ENCODE measurements at regions not wholly inside any gene's neighbourhood (a gene's known extent, or its start where the extent isn't known, plus 50 kb on each side); places are given as distances from the start of the nearest gene placed in this dataset.
A peak's percentile ranks its signal among the peaks of the same experiment; 100 is the strongest.

DNA sequence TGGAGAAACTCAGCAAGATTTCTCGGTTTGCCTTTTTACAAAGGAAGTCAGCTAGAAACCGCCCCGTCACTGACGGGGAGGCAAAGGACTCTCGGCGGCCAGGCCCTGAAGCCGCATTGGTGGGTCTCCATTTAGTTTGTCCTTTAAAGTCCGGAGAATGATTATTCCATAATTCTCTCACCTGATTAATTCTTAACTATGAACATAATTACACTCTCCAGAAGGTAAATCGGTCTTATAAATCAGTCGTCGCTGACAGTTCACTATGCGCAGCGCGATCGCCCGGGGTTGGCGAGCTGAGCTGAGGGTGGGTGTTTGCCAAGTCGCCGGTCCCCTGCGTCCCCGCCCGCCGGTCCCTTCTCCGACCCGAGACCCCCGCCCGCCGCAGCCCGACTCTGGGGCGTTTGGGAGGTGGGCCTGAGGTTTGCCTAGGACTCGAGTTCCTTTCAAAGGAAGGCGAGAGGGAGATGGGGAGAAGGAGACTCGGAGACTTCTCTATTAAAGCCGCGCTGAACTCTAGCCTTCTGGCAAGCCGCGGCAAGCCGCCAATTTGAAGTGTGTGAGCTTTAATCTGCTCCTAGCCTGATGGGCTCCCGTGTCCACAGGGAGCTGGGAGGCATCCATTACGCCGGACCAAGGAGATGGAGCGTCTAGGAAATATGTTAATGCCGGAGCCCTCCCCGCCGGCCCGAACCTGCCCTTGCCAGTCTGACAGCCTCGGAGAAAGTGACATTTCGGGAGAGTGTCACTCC, 392.9 kb downstream of the NOVA1 start:
- peak; percentile 5 for DNase-seq (ENCODE audit: low read depth)

DNA sequence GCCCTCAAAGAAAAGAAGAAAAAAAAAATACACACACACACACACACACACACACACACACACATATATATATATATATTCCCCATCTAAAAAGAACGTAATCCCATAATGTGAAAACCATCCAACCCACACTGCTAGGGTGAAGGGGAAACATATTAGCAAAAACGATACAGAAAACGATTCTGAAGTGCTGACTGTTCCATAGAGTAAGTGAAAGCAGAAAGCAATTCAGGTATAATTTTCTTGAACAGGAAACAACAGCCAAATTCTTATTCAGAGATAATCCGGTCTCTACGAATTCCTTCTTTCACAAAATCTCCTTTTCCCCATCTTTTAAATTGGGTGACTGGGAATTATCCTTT, 393.5 kb downstream of the NOVA1 start:
- no peak for DNase-seq (ENCODE audit: low read depth)

DNA sequence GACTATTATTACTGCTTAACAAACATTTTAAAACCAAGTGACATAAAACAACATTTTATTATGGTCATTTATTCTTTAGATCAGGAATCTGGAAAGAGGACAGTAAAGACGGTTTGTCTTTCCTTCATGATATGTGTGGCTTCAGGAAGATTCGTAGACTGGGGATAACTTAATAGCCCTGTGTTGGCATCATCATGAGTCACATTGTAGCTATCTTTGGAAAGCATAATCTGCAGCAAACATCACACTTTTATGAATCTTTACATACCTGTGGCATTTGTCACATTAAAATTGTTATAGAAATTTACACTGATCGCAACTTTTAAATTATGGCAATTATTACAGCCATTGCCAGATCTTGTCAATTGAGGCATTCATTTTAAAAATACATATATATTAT, 397.1 kb downstream of the NOVA1 start:
- DNase-seq (ENCODE audit: low read depth) = no peak

DNA sequence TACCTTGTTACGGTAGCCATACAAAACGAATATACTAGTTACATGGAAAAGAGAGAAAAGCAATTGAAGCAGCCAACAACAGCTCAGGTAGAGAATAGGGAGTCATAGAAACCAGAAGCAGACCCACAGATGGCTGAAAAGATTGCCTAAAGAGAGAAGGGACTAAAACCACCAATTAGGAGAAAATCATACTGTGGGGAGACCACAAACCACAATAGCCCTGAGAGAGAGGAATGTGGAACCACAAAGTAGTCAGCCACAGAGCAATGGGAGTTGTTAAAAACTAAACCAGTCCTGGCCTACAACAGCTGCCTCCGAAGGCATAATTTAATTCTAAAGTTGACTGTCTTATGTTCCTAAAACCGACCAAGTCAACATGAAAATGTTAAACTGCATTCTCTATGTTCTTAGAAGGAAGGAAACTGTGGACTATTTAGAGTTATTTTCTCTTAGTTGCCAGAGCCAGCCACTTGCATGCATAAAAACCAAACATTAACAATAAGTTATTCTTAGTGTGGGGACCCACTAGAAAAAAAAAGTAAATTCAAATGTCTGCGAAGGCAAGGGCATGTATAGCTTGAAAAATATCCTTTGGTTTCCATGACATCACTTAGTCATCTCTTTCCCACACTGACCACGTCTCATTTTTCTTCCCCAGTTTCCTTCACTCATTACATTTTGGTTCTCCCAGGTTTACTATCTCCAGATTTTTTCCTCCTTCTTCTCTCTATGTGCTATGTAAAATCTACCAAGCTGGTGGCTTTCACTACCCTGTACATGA, 398.1 kb downstream of the NOVA1 start:
- peak; percentile 84 for DNase-seq (ENCODE audit: low read depth)

DNA sequence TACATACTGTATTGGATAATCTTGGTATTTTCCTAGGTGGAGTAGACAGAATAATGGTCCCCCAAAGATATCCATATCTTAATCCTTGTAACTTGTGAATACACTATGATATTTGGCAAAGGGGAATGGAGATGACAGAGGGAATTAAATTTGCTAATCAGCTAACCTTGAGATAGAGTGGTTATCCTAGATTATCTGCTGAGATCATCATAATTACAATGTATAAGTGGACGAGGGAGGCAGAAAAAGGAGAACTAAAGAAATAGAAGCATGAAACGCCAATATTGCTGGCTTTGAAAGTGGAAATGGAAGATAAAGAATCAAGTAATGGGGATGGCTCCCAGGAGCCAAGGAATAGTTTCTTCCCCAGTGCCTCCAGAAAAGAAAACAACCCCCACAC, 398.7 kb downstream of the NOVA1 start:
- no peak for DNase-seq (ENCODE audit: low read depth)

DNA sequence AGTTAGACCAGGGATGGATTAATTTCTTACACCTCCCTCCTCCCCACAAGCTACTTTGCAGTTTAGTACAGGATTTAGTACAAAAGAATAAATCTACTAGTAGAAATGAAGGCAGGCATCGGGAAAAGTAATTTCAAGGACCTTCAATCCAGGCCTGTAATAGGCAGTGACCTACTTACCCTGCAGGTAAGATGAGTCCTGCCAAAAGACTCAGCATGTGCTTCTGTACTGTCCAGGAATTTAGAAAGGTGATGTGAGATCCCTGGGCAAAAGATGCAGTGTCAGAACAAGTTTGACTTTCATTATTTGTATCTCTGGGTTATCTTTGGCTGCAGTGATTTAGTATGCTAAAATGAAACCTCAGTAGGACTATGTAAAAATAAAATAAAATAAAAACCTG, 403.0 kb downstream of the NOVA1 start:
- no peak for DNase-seq (ENCODE audit: low read depth)

DNA sequence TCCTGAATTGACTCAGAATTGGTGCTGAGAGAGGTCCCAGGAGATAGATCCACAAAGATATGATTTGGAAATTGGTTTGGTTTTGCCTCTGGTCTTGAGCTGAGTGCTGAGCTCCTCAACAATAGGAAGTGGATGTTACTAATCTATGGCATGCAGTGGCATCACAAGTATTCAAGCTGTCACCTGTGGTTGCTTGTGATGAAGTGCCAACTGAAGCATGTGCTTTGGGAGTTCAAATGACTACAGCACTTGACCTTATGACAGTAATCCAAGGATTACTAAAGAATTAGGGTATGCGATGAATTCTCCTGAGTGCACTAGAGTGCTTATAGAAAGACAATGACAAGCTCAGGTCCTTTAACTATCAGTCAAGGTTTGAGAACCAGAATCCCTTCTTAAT, 406.2 kb downstream of the NOVA1 start:
- DNase-seq (ENCODE audit: low read depth) = no peak

DNA sequence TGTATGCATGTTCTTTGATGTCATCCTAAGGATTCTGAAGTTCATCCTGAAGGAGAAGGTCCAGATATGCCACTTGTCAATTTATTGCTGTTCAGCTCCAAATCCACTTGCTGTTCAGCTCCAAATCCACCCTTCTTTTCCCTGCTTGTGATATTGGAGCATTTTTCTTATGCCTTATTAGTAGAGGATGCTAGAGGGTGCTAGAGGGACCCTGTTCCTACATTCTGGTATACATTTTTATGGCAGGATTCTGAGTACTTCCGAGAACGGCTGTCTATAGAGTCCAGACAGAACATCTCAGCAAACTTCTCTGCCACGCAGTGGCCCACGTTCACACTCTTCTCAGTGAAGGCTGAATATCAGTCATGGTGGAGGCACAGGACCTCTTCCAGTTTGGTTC, 406.7 kb downstream of the NOVA1 start:
- DNase-seq (ENCODE audit: low read depth) = no peak

DNA sequence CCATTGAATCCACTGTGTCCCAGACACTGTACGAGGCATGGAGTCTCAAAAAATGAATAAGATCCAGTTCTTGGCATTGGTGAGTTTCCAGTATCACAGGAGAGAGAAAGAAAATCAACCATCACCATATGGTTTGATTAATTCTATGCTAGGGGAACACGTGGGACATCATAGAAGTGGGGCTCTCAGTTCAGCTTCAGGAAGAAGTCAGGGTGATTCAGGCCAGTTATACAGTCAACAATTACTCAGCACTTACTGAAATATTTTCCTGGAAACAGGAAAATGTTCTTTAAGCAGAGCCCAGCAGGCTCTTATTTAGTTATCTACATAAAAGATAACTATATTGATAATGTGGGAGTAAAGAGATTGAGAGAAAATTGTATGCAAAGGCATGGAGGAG, 407.2 kb downstream of the NOVA1 start:
- DNase-seq (ENCODE audit: low read depth) = no peak

DNA sequence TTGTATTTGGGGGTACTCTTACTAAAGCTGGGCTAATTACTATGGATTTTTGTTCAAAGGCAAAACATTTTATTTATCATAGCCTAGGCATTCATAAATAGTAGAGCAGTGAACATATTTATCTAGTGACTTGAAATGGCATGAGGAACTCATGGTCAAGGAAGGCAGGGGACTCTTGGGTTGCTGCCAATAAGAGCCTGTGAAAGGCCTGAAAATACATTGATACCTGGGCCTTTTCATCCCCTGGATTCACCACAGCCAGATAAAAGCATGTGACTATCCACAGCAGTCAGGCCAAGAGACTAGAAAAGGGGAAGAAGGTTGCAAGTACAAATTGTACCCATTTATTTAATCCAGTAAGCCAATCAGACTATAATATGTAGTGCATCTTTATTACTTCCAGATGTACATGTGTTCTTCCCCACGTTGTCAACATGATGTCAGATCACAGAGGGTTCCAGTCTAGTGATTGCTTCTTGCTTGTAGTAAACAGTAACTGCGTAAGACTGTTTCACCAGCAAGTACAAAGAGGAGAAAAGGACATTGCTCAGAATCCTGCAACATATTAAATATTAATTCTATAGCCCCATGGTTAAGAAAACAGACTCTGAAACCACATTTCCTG, 409.7 kb downstream of the NOVA1 start:
- no peak for DNase-seq (ENCODE audit: low read depth)

DNA sequence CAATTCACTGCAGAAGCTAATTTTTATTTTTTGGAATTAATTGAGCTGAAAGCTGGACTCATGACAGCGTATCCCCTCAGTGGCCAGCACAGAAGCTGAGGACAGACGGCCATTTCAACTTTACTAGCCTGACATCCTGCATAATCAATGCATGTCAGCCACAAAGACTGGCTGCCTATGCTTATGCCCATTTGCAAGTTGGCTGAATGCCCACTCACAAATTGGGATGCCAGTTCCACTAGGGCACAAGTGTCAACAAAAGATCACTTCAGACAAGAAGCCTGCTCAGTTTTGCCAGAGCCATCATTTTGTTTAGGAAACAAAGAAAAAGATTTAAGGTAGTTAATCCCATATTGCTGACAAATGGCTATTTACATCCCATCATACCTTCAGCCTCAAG, 417.6 kb downstream of the NOVA1 start:
- no peak for DNase-seq (ENCODE audit: low read depth)

DNA sequence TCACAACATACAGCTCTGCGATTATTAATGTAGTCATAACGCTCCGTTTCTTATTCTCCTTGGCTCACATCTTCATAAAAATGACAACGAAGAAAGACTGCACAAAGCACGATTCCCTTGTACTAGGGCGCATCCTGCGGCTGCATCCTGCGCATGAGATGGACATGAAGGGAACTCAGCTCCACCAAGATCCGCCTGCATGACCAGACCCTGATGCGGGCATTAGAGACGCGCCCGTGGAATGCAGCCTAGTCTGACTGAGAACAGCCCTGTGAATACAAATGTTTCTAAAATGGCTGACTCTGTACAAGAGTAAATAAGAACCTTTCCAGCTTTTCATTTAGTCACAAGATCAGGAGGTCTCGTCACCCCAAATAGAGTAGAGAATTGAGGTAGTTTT, 422.2 kb downstream of the NOVA1 start:
- DNase-seq (ENCODE audit: low read depth) = no peak

DNA sequence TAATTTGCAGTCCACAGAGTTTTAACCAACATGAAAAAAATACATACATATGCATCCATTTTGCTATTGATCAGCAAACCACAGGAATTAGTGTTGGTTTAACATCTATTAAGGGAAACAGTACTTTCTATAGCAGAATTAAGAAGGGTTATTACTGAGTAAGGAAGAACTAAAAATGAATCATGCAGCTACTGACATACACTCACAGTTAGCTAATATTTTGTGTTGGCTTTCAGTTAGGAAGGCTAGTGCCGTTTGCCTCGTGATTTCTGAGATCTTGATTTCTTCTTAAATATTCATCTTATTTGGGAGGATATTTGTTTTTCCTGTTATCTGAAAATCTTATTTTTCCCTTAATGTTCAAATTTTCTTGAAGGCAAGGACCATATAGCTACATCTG, 423.4 kb downstream of the NOVA1 start:
- DNase-seq (ENCODE audit: low read depth) = no peak

DNA sequence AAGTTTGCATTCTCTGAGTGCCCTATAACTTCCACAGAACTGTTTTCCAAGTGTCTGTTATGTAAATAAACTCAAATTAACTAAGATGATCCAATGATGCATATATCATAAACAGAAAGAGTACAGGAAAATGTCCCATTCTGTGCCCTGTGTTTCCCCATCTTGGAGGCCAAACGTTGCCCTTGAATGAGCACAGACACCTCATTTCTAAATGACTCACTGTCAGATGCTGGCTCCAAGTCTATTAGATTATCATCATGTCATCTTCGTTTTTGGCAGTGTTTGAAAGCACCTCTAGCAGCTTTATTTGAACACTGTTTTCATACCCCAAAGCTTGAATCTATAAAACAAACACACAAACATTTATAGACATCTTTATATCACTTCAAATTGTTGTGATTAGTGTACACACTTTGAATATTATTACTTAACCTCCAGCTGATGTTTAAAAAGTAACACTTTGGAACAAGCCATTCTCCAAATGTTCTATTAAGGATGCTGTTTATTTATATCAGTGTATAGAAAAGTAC, 424.2 kb downstream of the NOVA1 start:
- DNase-seq (ENCODE audit: low read depth) = no peak

DNA sequence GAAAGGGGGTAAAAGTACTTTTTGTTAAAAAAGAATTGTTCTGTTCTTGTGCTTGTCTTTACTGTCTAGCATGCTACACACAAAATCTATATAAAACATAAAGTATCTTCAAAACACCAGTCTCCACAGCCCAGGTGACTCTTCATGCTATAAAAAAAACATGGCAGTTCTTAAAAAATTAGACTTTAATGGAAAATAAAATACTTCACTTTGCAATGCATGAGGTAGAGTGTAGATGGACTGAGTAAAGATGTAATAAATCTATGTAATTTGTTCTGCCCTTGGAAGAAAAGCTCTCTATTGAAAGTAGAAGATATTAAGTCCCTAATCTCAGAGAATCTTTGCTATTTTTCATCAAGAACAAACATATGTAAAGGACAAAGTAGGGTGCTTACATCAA, 425.4 kb downstream of the NOVA1 start:
- DNase-seq (ENCODE audit: low read depth) = no peak

DNA sequence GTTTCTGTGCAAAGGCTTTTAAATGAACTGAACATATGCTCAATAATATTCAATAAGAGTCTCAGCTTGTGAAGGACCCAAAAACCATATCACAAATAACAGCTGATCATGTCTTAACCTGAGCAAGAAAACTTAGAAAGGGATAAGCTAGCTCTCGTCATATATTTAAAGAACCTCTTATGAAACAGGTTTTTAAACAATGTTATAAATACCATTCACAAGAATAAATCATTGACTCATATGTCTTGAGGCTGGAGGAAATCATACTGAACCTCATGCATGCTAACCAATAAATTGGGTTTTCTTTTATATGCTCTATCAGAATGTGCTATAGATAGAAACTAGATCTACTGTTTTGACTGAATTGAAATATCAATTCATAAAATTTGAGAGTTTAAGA, 426.9 kb downstream of the NOVA1 start:
- DNase-seq (ENCODE audit: low read depth) = no peak

DNA sequence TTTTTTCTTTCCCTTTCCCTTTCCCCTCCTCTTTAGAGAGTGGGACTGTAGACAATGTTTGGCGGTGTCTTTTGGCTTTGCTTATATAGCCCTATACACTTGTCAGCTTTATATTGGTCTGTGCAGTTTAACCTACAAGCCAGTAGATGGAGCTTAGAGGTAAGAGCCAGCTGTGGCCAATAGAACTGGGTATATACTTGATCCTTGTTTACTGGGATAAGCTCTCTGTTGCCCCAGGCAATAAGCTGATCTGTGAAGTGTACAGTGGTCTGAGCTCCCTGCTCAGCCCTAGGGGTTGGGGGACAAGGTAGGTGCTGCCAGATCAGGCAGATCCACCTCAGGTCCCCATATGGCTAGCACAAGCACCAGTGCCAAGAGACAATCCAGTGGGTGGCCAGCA, 434.1 kb downstream of the NOVA1 start:
- DNase-seq (ENCODE audit: low read depth) = no peak

DNA sequence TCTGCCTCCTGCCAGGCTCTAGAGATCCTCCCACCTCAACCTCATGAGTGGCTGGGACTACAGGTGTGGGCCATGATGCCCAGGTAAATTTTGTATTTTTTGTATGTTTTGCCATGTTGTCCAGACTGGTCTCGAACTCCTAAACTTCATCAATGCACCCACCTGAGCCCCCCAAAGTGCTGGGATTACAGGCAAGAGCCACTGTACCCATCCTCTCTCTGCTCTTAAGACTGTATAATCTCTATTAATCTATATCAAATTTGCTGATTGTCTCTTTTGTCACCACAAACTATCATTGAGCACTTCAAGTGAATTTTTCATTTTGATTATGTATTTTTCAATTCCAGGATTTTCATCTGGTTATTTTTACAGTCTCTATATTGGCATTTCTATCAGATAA, 440.3 kb downstream of the NOVA1 start:
- DNase-seq (ENCODE audit: low read depth) = no peak

DNA sequence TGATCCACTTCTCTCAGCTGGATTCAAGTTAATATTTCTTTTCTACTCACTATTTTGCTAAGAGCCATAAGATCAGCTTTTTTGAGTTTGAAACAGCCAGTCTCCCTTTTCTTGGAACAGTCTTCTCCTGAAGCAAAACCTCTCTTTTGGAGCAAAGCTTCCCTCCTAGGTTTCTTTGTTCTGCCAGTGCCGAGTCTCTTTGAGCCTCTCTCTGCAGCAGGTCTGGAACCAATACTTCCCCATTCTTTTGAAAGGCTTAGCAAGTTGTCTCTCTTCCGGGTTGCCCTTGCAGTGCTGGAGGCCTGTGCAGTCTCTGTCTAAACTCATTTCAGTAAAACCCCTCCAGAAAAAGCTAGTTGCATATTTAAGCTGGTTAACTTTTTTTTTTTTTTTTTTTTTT, 454.8 kb downstream of the NOVA1 start:
- no peak for DNase-seq (ENCODE audit: low read depth)

DNA sequence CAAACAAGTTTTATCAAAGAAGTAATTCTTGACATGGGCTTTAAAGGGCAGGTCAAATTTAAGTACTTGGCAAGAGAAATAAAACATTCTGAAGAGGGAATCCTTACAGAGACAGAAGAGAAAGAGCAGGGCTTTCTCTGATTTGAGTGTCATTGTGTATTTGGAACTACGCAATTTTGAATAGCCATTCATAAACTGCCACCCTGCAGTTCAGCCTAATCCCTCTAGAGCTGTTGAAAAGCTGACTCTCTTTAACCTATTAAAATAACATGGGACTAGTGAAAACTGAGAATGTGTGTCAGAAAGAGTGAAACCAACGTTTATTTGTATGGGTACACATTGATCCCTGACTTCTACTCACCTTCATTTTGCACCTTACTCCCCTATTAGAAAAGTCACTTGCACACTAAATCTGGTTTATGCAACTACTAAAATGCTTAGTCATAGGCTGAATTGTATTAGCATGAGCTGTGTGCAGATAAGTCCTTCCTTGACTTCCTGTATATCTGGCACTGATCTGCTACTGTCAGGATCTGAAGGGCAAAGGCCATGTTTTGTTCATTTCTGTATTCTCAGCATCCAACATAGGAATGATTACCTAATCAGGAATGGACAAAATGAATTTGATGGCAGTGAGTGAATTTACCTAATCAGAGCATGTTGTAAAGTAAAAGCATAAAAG, 458.9 kb downstream of the NOVA1 start:
- DNase-seq (ENCODE audit: low read depth) = no peak

DNA sequence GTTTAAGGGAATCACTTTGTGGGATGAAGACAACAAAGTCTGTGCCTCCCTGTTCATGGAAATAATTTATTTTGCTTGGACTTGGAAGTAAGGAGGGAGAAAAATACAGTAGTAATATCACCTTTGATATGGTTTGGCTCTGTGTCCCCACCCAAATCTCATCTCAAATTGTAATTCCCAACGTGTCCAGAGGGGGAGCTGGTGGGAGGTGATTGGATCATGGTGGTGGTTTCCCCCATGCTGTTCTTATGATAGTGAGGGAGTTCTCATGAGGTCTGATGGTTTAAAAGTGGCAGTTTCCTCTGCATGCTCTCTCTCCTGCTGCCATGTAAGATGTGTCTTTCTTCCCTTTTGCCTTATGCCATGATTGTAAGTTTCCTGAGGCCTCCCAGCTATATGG, 460.7 kb downstream of the NOVA1 start:
- no peak for DNase-seq (ENCODE audit: low read depth)
